ENCODE measurements at regions not wholly inside any gene's neighbourhood (a gene's known extent, or its start where the extent isn't known, plus 50 kb on each side); places are given as distances from the start of the nearest gene placed in this dataset.

GRCh38 chr16:11420895-11421294 lies 75.6 kb downstream of the RMI2 start:
- TF ChIP-seq SPI1 (IDR thresholded peaks at IDR 0.05; ENCODE audit: borderline replicate concordance, insufficient read depth, low read depth, low read length) (no peak), RB1 (IDR thresholded peaks at IDR 0.05; ENCODE audit: borderline replicate concordance) (no peak), RCOR1 (conservative IDR thresholded peaks at IDR 0.05; ENCODE audit: low read depth, low read length) (no peak), FOXM1 (IDR thresholded peaks at IDR 0.05; ENCODE audit: low read depth, low read length) (no peak), TBL1XR1 (IDR thresholded peaks at IDR 0.05; ENCODE audit: low read depth, low read length) (no peak), CHD4 (IDR thresholded peaks at IDR 0.05) (no peak), TARDBP (IDR thresholded peaks at IDR 0.05; ENCODE audit: borderline replicate concordance) (no peak)

Measured in GM12878 (cell line).